ENCODE measurements at regions not wholly inside any gene's neighbourhood (a gene's known extent, or its start where the extent isn't known, plus 50 kb on each side); places are given as distances from the start of the nearest gene placed in this dataset.

DNA sequence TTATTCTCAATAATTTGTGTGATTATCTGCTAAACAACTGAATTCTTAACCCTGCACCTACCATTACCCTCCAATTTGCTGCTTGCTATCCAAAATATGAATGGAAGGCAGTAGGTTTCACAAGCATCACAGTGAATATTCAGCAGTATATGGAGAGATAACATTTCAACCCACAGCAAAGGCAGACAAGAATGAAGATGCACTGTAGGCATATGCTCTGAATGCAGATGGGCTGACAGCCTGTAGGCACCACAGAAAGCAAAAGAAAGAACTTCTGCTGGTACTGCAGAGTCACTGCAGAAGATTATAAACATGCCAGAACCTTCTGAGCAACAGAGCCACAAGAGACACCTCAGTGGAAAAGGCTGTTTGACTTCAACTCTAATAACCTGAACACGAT, 63.6 kb upstream of the SLC12A2 start:
- TF ChIP-seq, protein P1, sequence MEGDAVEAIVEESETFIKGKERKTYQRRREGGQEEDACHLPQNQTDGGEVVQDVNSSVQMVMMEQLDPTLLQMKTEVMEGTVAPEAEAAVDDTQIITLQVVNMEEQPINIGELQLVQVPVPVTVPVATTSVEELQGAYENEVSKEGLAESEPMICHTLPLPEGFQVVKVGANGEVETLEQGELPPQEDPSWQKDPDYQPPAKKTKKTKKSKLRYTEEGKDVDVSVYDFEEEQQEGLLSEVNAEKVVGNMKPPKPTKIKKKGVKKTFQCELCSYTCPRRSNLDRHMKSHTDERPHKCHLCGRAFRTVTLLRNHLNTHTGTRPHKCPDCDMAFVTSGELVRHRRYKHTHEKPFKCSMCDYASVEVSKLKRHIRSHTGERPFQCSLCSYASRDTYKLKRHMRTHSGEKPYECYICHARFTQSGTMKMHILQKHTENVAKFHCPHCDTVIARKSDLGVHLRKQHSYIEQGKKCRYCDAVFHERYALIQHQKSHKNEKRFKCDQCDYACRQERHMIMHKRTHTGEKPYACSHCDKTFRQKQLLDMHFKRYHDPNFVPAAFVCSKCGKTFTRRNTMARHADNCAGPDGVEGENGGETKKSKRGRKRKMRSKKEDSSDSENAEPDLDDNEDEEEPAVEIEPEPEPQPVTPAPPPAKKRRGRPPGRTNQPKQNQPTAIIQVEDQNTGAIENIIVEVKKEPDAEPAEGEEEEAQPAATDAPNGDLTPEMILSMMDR (IDR thresholded peaks at IDR 0.05), result no peak
- no peak for TF ChIP-seq POLR2A (IDR thresholded peaks at IDR 0.05)
